HG02840 (cell line): ENCODE measurements at regions not wholly inside any gene's neighbourhood (a gene's known extent, or its start where the extent isn't known, plus 50 kb on each side); places are given as distances from the start of the nearest gene placed in this dataset.
"Not testable (repeated sequence)": the region's sequence is repeated elsewhere in the genome, so short reads cannot be mapped to it uniquely, and the experiment has no call there.

Experiments used
- ATAC-seq: cut with Tn5 transposase; IDR thresholded peaks from one replicate; pipeline ENCODE4 v1.9.1; 2021; ENCODE audit warnings: mild to moderate bottlenecking, moderate library complexity, moderate number of reproducible peaks; ENCODE audit not compliant: unreplicated experiment, low FRiP score

- no peak for ATAC-seq
These were observed 549.5 kb upstream of the ID2 start for GRCh38 chr2:8132351-8132831.

- ATAC-seq, result no peak
These were observed 549.0 kb upstream of the ID2 start for GRCh38 chr2:8132879-8133278.

GRCh38 chr2:8133363-8133762 lies 548.5 kb upstream of the ID2 start:
- ATAC-seq, result no peak

GRCh38 chr2:8133913-8134472 lies 547.9 kb upstream of the ID2 start:
- ATAC-seq, result no peak

GRCh38 chr2:8134473-8134932 lies 547.4 kb upstream of the ID2 start:
- ATAC-seq, result no peak

GRCh38 chr2:8134985-8135682 lies 546.7 kb upstream of the ID2 start:
- ATAC-seq, result no peak

- no peak for ATAC-seq
These were observed 544.1 kb upstream of the ID2 start for GRCh38 chr2:8137801-8138200.

- ATAC-seq, result no peak
These were observed 543.3 kb upstream of the ID2 start for GRCh38 chr2:8138525-8138922.

GRCh38 chr2:8138923-8139667 lies 542.8 kb upstream of the ID2 start:
- no peak for ATAC-seq

GRCh38 chr2:8139668-8140200 lies 542.1 kb upstream of the ID2 start:
- ATAC-seq, result no peak

GRCh38 chr2:8141079-8141707 lies 540.7 kb upstream of the ID2 start:
- no peak for ATAC-seq

- ATAC-seq, result no peak
These were observed 540.1 kb upstream of the ID2 start for GRCh38 chr2:8141780-8142179.

GRCh38 chr2:8142461-8142860 lies 539.4 kb upstream of the ID2 start:
- no peak for ATAC-seq

- no peak for ATAC-seq
These were observed 537.7 kb upstream of the ID2 start for GRCh38 chr2:8144131-8144631.

- no peak for ATAC-seq
These were observed 537.1 kb upstream of the ID2 start for GRCh38 chr2:8144785-8145184.

GRCh38 chr2:8145375-8145774 lies 536.5 kb upstream of the ID2 start:
- not testable (repeated sequence) for ATAC-seq

- ATAC-seq, result no peak
These were observed 535.5 kb upstream of the ID2 start for GRCh38 chr2:8146132-8147005.

- ATAC-seq, result no peak
These were observed 533.4 kb upstream of the ID2 start for GRCh38 chr2:8148260-8149006.

- ATAC-seq, result no peak
These were observed 532.9 kb upstream of the ID2 start for GRCh38 chr2:8149007-8149405.
